HL-60 (cell line): ENCODE measurements at regions not wholly inside any gene's neighbourhood (a gene's known extent, or its start where the extent isn't known, plus 50 kb on each side); places are given as distances from the start of the nearest gene placed in this dataset.

Experiments used
- CTCF ChIP-seq: IDR thresholded peaks from one replicate; pipeline ENCODE4 v1.5.1; 2011; ENCODE audit warnings: low read length, control low read depth, inconsistent platforms; ENCODE audit not compliant: insufficient read depth
- GABPA ChIP-seq: IDR thresholded peaks from 2 replicates; pipeline ENCODE4 v1.6.1; 2012; ENCODE audit warnings: low read depth
- REST ChIP-seq: IDR thresholded peaks from 2 replicates; pipeline ENCODE4 v1.6.1; 2012; ENCODE audit warnings: low read depth; ENCODE audit not compliant: insufficient replicate concordance
- SPI1 ChIP-seq: IDR thresholded peaks from 2 replicates; pipeline ENCODE4 v1.6.1; 2012; ENCODE audit warnings: low read depth, mild to moderate bottlenecking, borderline replicate concordance

DNA sequence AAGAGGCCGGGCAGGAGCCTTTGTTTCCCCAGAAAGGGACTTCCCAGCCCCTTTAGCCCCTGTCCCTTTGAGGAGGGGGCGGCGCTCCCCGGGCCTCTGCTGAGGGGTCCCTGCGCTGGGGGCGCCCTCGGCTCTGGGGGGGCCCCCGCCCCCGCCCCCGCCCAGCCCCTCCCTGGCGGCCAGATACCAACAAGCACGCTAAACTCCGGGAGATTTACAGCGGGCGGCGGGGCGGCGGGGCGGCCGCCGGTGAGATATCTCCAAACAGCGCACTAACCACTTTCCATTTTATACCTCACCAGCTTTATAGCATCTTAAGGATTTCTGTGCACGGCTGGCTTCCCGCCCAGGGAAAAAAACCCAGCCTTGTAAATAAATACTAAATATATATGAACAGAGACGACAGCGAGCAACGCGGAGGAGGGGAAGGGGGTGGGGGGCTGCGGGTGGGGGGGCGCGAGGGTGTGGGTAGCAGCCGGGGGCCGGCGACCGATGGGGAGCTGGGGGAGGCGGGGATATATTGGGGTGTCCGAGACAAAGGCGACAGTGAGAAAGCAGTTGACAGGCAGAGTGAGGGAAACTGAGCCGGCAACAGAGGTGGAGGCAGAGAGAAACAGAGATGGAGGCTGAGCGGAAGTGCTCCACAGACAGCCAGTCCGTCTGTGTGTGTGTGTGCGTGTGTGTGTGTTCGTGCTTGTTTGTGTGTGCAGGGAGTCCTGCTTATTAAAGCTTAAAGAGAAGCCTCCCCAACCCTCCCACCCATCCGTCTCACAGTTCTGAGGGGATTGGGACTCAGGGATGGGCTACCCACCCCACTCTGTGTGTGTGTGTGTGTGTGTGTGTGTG, 85.8 kb downstream of the HIF1AN start:
- TF ChIP-seq CTCF (no peak), GABPA (no peak), REST (no peak), SPI1 (no peak)
